ENCODE measurements at regions not wholly inside any gene's neighbourhood (a gene's known extent, or its start where the extent isn't known, plus 50 kb on each side); places are given as distances from the start of the nearest gene placed in this dataset.

DNA sequence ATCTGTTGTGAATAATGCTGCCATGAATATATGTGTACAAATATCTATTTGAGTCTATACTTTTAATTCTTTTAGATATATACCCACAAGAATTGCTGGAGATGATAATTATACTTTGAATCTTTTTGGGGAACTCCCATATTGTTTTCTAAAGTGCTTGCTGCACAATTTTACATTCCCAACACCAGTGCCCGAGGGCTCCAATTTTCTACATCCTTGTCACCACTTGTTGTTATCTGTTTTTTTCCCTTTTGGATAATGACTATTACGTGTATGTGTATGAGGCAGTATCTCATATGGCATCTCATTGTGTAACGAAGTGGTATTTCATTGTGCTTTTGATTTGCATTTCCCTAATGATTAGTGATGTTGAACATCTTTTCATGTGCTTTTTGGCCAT lies 127.1 kb downstream of the SUDS3 start:
- TF ChIP-seq, protein P1, sequence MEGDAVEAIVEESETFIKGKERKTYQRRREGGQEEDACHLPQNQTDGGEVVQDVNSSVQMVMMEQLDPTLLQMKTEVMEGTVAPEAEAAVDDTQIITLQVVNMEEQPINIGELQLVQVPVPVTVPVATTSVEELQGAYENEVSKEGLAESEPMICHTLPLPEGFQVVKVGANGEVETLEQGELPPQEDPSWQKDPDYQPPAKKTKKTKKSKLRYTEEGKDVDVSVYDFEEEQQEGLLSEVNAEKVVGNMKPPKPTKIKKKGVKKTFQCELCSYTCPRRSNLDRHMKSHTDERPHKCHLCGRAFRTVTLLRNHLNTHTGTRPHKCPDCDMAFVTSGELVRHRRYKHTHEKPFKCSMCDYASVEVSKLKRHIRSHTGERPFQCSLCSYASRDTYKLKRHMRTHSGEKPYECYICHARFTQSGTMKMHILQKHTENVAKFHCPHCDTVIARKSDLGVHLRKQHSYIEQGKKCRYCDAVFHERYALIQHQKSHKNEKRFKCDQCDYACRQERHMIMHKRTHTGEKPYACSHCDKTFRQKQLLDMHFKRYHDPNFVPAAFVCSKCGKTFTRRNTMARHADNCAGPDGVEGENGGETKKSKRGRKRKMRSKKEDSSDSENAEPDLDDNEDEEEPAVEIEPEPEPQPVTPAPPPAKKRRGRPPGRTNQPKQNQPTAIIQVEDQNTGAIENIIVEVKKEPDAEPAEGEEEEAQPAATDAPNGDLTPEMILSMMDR (conservative IDR thresholded peaks at IDR 0.05 in 1 of 2, IDR thresholded peaks at IDR 0.05 in 1 of 2; ENCODE audit: low read depth in 1 of 2, low read length in 2 of 2): no peak
- TF ChIP-seq EZH2 (IDR thresholded peaks at IDR 0.05; ENCODE audit: low read length, missing control alignments): no peak
